ENCODE measurements at regions not wholly inside any gene's neighbourhood (a gene's known extent, or its start where the extent isn't known, plus 50 kb on each side); places are given as distances from the start of the nearest gene placed in this dataset.

- Histone ChIP-seq H3K4me1 (ENCODE audit: insufficient read depth, low read length) (no peaks in the 10 kb centered on the region), H3K36me3 (replicated peaks in 1 of 2; ENCODE audit: control insufficient read depth in 1 of 2, insufficient read depth in 2 of 2, low read length in 2 of 2) (no peaks in the 10 kb centered on the region), H3K4me3 (replicated peaks in 1 of 3; ENCODE audit: insufficient read depth in 1 of 3, low read depth in 2 of 3, low read length in 3 of 3) (no peak overlapping the region), H4K20me1 (ENCODE audit: insufficient read depth, low read length) (no peaks in the 10 kb centered on the region), H3K9ac (ENCODE audit: insufficient read depth, low read depth, low read length) (no peak overlapping the region), H3K4me2 (ENCODE audit: low read depth, low read length) (no peak overlapping the region), H3K27me3 (ENCODE audit: control insufficient read depth in 1 of 2, insufficient read depth in 2 of 2, low read length in 2 of 2) (no peaks in the 10 kb centered on the region), H3K79me2 (ENCODE audit: insufficient read depth, low read length) (no peaks in the 10 kb centered on the region), H3K9me3 (ENCODE audit: low read length) (no peaks in the 10 kb centered on the region; the same call in 1 of the 2 replicates), H2AFZ (ENCODE audit: low read length) (no peak overlapping the region), H3K27ac (ENCODE audit: extremely low read length, insufficient read depth, low read length) (no peak overlapping the region)
- intact Hi-C loops (cut with micrococcal nuclease; ENCODE audit: unreplicated experiment) (no loop called here), in situ Hi-C loops (cut with HindIII; ENCODE audit: extremely low pct_ligation_motif_present, low pct_unique_long_range_greater_than_20kb) (no loop called here)
- ChIA-PET CTCF (ENCODE audit: low intra/inter-chr PET ratio, low total read pairs) (no interaction called here), POLR2A (no interaction called here)
- TF ChIP-seq SP140L (CRISPR knock-in tag; IDR thresholded peaks at IDR 0.05; ENCODE audit: borderline replicate concordance) = no peak
- peak; percentile 90 for TF ChIP-seq ATF7 (IDR thresholded peaks at IDR 0.05)
- TF ChIP-seq ATF7 (CRISPR knock-in tag; IDR thresholded peaks at IDR 0.05) = no peak
- TF ChIP-seq CREB1 (IDR thresholded peaks at IDR 0.05) = peak; percentile 71
- no peak for TF ChIP-seq CREB1 (CRISPR knock-in tag; IDR thresholded peaks at IDR 0.05)
- no TSS peak for BruUV-seq (replicated peaks)
- FAIRE-seq = no peak
- no peak for DNase-seq (ENCODE audit: low spot score)
- ATAC-seq = no peak
- 1% methylated on average over 3 of the region's 3 CpGs for WGBS (ENCODE audit: low lambda C conversion rate)
These were observed 124.9 kb downstream of the MRPS30 start for GRCh38 chr5:44933686-44934085.

GRCh38 chr5:44935262-44935661, 126.5 kb downstream of the MRPS30 start:
- no CpG with 5 or more reads among the region's 1 CpG for WGBS (ENCODE audit: low lambda C conversion rate)
- FAIRE-seq (no peak), ATAC-seq (no peak), DNase-seq (ENCODE audit: low spot score) (no peak)
- Histone ChIP-seq H3K4me1 (ENCODE audit: insufficient read depth, low read length) (no peaks in the 10 kb centered on the region), H3K4me2 (ENCODE audit: low read depth, low read length) (no peak overlapping the region), H4K20me1 (ENCODE audit: insufficient read depth, low read length) (no peaks in the 10 kb centered on the region), H3K27ac (ENCODE audit: extremely low read length, insufficient read depth, low read length) (no peak overlapping the region), H3K79me2 (ENCODE audit: insufficient read depth, low read length) (no peaks in the 10 kb centered on the region), H3K9ac (ENCODE audit: insufficient read depth, low read depth, low read length) (no peak overlapping the region), H3K9me3 (ENCODE audit: low read length) (no peaks in the 10 kb centered on the region; the same call in 1 of the 2 replicates), H2AFZ (ENCODE audit: low read length) (no peak overlapping the region), H3K27me3 (ENCODE audit: control insufficient read depth in 1 of 2, insufficient read depth in 2 of 2, low read length in 2 of 2) (no peaks in the 10 kb centered on the region), H3K4me3 (replicated peaks in 1 of 3; ENCODE audit: insufficient read depth in 1 of 3, low read depth in 2 of 3, low read length in 3 of 3) (no peak overlapping the region), H3K36me3 (replicated peaks in 1 of 2; ENCODE audit: control insufficient read depth in 1 of 2, insufficient read depth in 2 of 2, low read length in 2 of 2) (no peaks in the 10 kb centered on the region)
- in situ Hi-C loops (cut with HindIII; ENCODE audit: extremely low pct_ligation_motif_present, low pct_unique_long_range_greater_than_20kb) (no loop called here), intact Hi-C loops (cut with micrococcal nuclease; ENCODE audit: unreplicated experiment) (no loop called here)
- BruUV-seq (replicated peaks) = no TSS peak
- TF ChIP-seq KMT2B (CRISPR knock-in tag; IDR thresholded peaks at IDR 0.05) (no peak), E2F1 (CRISPR knock-in tag; IDR thresholded peaks at IDR 0.05) (no peak), SPEN (CRISPR knock-in tag; IDR thresholded peaks at IDR 0.05; ENCODE audit: low read depth) (no peak)
- POLR2A ChIA-PET = no interaction called here
- CTCF ChIA-PET (ENCODE audit: low intra/inter-chr PET ratio, low total read pairs) = no interaction called here
